Upper lobe of left lung (tissue), 4 donors: ENCODE measurements at regions not wholly inside any gene's neighbourhood (a gene's known extent, or its start where the extent isn't known, plus 50 kb on each side); places are given as distances from the start of the nearest gene placed in this dataset.

Source experiments
- POLR2A ChIP-seq, 4 donors: fragments of 450-650 bp; IDR thresholded peaks; one replicate each; pipeline ENCODE4 v1.5.1; 2016 to 2017; ENCODE audit warnings: antibody characterized with exemption in 4 of 4, mild to moderate bottlenecking in 2 of 4
- TF ChIP-seq, protein P1 (sequence below), 6 experiments: fragments of 450-650 bp in 4 of 6; fragments of 200-600 bp in 2 of 6; sonication (generic) in 2 of 6; IDR thresholded peaks; one replicate each; pipeline ENCODE4 v1.5.1; 2016 to 2019; ENCODE audit warnings: antibody characterized with exemption in 6 of 6

DNA sequence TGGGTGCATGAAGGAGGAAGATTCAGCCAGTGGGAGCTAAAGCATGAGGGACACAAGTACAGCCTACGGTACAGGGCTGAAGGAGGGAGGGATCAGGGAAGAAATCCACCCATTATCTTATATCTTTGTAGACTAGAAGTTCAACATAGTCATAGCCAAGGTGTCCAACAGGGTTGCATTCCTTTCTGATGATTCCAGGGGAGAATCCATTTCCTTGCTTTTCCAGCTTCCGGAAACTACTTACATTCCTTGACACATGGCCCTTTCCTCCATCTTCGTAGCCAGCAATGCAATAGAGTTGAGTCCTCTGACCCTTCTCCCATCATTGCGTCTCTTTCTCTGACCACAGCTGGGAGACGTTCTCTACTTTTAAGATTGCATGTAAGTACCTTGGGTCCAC is 471.0 kb upstream of the SEMA6D start:
- TF ChIP-seq, protein P1, sequence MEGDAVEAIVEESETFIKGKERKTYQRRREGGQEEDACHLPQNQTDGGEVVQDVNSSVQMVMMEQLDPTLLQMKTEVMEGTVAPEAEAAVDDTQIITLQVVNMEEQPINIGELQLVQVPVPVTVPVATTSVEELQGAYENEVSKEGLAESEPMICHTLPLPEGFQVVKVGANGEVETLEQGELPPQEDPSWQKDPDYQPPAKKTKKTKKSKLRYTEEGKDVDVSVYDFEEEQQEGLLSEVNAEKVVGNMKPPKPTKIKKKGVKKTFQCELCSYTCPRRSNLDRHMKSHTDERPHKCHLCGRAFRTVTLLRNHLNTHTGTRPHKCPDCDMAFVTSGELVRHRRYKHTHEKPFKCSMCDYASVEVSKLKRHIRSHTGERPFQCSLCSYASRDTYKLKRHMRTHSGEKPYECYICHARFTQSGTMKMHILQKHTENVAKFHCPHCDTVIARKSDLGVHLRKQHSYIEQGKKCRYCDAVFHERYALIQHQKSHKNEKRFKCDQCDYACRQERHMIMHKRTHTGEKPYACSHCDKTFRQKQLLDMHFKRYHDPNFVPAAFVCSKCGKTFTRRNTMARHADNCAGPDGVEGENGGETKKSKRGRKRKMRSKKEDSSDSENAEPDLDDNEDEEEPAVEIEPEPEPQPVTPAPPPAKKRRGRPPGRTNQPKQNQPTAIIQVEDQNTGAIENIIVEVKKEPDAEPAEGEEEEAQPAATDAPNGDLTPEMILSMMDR (IDR thresholded peaks at IDR 0.05): no peak
- TF ChIP-seq POLR2A (IDR thresholded peaks at IDR 0.05): no peak
